Neural progenitor cell (in vitro differentiated cells): ENCODE measurements at regions not wholly inside any gene's neighbourhood (a gene's known extent, or its start where the extent isn't known, plus 50 kb on each side); places are given as distances from the start of the nearest gene placed in this dataset.

Experiments used
- CTCF ChIP-seq: fragments of 200-600 bp; sonication (generic); IDR thresholded peaks from 2 replicates; pipeline ENCODE4 v1.5.1; 2017; ENCODE audit warnings: antibody characterized with exemption, mild to moderate bottlenecking
- EZH2 ChIP-seq: fragments of 200-600 bp; sonication (generic); IDR thresholded peaks from 2 replicates; pipeline ENCODE4 v1.6.1; 2017; ENCODE audit warnings: antibody characterized with exemption, mild to moderate bottlenecking, moderate library complexity

- no peak for TF ChIP-seq CTCF
- no peak for TF ChIP-seq EZH2
Observed at GRCh38 chr2:145265244-145265643, 745.3 kb upstream of the ZEB2 start.
